GM12892 (cell line): ENCODE measurements at regions not wholly inside any gene's neighbourhood (a gene's known extent, or its start where the extent isn't known, plus 50 kb on each side); places are given as distances from the start of the nearest gene placed in this dataset.

Experiments used
- POLR2A ChIP-seq: IDR thresholded peaks from 2 replicates; pipeline ENCODE4 v1.6.1; 2011; ENCODE audit warnings: low read depth, low read length, control low read depth
- POLR2AphosphoS5 ChIP-seq: IDR thresholded peaks from 2 replicates; pipeline ENCODE4 v1.6.1; 2011; ENCODE audit warnings: low read depth, low read length, control low read depth

DNA sequence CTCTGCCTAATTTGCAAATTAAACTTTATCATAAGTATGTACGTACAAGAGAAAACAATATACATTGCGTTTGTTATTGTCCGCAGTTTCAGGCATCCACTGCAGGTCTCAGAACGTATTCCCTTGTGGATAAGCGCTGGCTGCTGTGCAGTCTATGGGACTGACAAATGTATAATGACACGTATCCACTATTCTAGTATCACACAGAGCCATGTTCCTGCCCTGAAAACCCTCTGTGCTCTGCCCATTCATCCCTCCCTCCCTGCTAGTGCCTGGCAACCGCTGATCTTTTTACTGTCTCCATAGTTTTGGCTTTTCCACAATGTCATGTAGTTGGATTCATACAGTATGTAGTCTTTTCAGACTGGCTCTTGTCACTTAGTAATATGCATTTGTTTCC is 179.4 kb downstream of the MAF start:
- TF ChIP-seq POLR2A (no peak), POLR2AphosphoS5 (no peak)
